AG09309 (cell line): ENCODE measurements at regions not wholly inside any gene's neighbourhood (a gene's known extent, or its start where the extent isn't known, plus 50 kb on each side); places are given as distances from the start of the nearest gene placed in this dataset.
A peak's percentile ranks its signal among the peaks of the same experiment; 100 is the strongest.

ENCODE experiments used
- DNase-seq: peaks from one replicate; pipeline ENCODE4 v3.0.0-alpha.2; 2010; ENCODE audit warnings: low read depth
- H3K4me3 ChIP-seq: 2 replicates; pipeline ENCODE4 v1.5.1; 2011; ENCODE audit warnings: mild to moderate bottlenecking, low read depth, low read length, moderate library complexity; ENCODE audit not compliant: control insufficient read depth
- TF ChIP-seq, protein P1 (sequence below): IDR thresholded peaks from 2 replicates; pipeline ENCODE4 v1.5.1; 2011; ENCODE audit warnings: mild to moderate bottlenecking, low read depth, low read length, inconsistent platforms; ENCODE audit not compliant: insufficient read depth, control insufficient read depth; ENCODE audit errors: missing control alignments

DNA sequence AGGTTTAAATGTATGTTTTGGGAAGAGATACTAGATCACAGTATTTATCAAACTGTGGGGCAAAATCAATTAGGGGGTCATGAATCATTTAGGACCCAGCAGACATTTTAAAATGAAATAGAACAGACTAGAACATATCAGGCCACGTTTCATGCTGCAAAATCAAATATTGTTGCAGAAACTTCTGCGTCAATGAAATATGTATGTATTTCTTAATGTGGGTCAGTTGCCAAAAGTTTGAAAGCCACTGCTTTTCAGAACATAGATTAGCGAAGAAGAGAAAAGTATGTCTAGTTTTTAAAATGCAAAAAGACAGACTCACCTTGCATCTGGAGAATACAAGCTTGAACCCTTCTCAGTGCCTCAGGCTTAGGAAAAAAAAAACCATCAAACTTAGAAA lies 102.7 kb upstream of the BMPER start:
- TF ChIP-seq, protein P1, sequence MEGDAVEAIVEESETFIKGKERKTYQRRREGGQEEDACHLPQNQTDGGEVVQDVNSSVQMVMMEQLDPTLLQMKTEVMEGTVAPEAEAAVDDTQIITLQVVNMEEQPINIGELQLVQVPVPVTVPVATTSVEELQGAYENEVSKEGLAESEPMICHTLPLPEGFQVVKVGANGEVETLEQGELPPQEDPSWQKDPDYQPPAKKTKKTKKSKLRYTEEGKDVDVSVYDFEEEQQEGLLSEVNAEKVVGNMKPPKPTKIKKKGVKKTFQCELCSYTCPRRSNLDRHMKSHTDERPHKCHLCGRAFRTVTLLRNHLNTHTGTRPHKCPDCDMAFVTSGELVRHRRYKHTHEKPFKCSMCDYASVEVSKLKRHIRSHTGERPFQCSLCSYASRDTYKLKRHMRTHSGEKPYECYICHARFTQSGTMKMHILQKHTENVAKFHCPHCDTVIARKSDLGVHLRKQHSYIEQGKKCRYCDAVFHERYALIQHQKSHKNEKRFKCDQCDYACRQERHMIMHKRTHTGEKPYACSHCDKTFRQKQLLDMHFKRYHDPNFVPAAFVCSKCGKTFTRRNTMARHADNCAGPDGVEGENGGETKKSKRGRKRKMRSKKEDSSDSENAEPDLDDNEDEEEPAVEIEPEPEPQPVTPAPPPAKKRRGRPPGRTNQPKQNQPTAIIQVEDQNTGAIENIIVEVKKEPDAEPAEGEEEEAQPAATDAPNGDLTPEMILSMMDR: no peak

DNA sequence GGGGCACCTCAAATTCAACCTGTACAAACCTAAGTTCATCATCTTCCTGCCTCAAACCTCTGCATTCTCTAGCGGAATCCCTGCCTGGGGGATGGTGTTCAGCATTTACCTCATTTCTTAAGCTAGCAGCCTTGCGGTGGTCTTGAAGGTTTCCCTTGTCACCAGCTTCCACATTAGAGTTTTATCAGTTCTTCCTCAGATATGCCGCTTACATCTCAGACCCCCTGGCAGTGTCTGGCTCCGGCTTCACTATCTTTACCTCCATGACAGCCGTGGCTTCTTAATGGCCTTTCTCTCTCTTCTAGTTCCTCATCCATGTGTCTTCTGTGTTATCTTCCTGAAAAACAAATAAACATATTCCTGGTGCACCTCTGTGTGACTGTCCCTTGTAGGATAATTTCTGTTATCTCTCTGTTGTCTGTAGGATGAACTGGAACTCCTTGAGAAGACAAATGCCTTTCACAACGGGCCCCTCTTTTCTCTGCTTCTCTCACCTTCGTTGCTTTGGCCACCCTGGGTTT lies 101.1 kb upstream of the BMPER start:
- DNase-seq: no peak
- TF ChIP-seq, protein P1: no peak
- no peak overlapping the region for H3K4me3 ChIP-seq

More for the DNA sequence above, 102.7 kb upstream of the BMPER start:
- DNase-seq: no peak
- no peak overlapping the region for H3K4me3 ChIP-seq

DNA sequence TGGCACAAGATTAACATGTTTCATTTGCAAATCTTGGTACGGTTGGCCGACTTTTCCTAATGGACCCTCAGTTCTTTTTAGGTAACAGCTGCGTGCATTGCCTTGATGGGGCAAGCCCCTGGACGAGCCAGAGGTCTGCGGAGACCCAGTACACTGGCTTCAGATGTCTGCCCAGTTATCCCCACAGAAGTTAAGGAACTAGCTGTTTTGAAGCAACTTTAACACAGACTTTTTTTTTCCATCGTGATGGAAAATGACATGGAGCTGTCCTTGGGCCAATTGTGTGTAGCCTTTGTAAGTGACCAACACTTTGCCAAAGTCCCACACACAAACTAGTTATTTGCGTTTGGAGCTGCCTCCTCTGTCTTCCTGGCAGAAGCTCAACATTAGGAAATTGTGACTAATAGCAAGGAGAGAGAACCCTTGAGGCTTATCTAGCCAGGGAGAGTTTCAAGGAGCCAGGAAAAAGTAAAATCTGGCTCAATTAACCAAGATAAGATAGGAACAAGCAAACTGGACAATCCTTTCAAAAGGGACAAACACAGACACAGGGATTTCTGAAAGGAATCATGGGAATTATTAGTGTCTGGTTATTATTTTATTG lies 99.6 kb upstream of the BMPER start:
- H3K4me3 ChIP-seq: no peak overlapping the region
- TF ChIP-seq, protein P1: no peak
- DNase-seq: peak; percentile 33

DNA sequence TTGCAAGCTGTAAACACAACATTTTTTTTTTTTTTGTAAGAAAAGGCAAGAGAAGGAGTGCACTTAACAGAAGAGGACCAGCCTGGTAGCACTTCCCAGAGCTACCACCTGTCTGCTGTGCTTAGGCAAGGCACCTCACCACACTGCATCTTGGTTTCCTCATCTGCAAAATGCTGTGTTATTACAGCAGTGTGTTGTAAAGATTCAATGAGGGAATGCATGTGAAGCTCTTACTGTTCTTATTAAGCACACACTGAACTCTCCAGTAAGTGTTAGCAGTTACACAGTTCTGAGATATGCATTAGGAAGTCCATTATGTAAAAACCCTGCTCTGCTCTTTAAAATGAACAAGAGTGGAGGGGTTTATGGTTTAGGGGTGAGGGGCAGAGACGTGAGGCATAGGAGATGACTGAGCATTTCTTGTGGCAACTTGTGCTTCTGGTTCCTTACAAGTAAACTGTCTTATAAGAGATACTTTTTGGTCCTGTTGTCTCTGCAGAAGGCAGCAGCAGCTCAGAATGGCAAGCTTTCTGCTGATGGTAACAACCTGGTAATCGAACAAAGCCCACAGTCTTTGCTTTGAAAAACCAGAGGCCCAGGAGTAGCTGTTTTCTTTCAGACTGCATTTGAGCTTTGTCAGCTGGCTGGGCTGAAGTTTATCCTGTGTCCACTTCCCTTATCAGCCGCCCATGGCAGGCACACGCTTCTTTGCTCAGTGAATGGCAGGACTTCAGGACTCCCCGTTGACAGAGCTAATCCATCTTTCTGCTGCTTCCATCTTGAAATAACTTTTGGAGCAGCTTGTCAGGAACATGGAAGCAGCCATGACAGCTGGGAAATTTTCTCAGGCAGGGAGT lies 98.8 kb upstream of the BMPER start:
- TF ChIP-seq, protein P1: no peak
- no peak for DNase-seq
- no peak overlapping the region for H3K4me3 ChIP-seq

DNA sequence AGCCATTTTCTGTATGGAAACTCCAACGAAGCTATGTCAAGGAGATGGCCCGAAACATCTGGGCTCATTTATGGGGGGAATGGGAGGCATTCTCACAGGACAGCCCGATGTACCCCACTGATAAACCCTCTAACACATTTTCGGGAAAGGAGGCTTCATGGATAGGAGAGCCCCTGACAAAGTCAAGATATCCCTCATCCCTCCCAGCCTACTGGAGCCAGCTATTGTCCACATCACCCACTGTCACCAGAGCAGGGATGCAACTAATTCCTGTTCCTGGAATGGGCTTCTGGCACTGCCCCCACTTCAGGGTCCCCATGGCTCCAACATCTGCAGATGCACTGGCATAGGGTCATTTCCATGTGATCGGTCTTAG lies 98.2 kb upstream of the BMPER start:
- no peak for DNase-seq
- TF ChIP-seq, protein P1: no peak
- no peak overlapping the region for H3K4me3 ChIP-seq

DNA sequence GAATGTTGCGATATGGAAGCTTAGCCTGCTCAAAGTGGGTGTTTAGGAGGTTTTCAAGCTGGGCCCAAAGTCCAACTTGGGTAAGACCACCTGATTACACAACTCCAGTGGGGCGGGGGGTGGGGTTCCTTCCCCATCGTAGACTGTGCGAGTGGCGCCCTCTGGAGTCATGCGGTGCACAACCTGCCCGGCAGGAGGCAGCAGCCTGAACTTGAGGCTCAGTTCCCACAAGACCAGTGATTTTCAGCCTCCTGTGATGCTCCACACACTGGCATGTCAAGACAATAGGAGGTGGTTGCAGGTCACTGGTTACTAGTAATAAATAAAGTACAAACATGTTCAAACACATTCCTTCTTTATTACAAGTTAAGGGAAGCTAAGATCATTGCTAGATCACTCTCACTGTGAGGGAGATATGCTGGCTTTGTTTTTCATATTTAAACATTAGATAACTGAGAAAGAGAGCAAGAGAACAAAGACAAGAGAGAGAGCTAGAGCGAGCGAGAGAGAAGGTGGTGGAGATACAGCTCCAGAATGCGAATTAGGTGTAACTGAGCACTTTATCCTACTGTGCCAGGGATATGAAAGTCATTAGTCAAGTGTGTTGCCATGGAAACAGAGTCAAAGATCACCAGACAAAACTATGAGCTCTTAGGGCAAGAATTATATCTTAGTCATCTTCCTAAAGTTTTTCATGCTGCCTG lies 97.4 kb upstream of the BMPER start:
- DNase-seq: peak; percentile 78
- TF ChIP-seq, protein P1: peak; percentile 55
- H3K4me3 ChIP-seq: no peak overlapping the region
